ENCODE measurements at regions not wholly inside any gene's neighbourhood (a gene's known extent, or its start where the extent isn't known, plus 50 kb on each side); places are given as distances from the start of the nearest gene placed in this dataset.
"Not testable (repeated sequence)": the region's sequence is repeated elsewhere in the genome, so short reads cannot be mapped to it uniquely, and the experiment has no call there.

- not testable (repeated sequence) for DNase-seq (ENCODE audit: low spot score)
Observed at GRCh38 chrX:99988532-99988931, 421.5 kb downstream of the PCDH19 start.

- no peak for DNase-seq (ENCODE audit: low spot score)
Observed at GRCh38 chrX:99973572-99974226, 436.4 kb downstream of the PCDH19 start.

DNA sequence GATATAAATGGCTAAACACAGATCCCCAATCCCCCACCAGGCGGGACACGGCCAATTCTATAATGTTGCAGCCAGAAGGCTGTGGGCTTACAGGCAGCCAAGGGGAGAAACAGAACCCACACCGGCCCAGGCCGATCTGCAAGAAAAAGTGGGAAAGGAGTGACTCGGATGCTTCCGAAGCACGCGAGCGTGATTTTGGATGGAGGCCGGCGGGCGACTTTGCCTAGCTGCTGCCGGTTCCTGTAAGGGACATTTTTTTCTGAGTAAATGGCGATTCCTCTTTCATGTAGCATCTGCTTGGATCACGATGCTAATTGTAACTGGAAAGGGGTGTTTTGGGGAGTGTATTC is 470.2 kb downstream of the PCDH19 start:
- no peak for DNase-seq (ENCODE audit: low spot score)

- not testable (repeated sequence) for DNase-seq (ENCODE audit: low spot score)
Observed at GRCh38 chrX:99939206-99939882, 470.7 kb downstream of the PCDH19 start.

DNA sequence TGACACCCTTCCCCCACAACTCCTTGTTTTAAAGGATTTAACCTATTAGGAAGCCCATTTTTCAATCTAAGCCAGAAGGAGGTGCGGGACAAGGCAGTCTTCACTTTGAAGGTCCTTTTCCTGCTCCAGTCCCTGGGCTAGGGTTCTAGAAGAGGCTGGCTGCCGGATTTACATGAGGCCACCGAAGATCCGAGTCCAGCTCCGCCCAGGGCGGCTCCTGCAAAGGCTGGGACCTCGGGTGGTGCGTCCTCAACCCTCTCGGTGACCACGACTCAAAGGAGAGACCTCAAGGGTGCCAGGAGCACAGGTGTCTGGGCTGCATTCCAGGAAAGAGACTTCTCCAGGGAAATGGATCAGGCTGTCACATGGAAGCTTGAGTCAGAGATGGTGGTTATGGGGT is 471.6 kb downstream of the PCDH19 start:
- no peak for DNase-seq (ENCODE audit: low spot score)

GRCh38 chrX:99933865-99934264 is 476.2 kb downstream of the PCDH19 start:
- no peak for DNase-seq (ENCODE audit: low spot score)

- no peak for DNase-seq (ENCODE audit: low spot score)
Observed at GRCh38 chrX:99914635-99915034, 495.4 kb downstream of the PCDH19 start.

DNA sequence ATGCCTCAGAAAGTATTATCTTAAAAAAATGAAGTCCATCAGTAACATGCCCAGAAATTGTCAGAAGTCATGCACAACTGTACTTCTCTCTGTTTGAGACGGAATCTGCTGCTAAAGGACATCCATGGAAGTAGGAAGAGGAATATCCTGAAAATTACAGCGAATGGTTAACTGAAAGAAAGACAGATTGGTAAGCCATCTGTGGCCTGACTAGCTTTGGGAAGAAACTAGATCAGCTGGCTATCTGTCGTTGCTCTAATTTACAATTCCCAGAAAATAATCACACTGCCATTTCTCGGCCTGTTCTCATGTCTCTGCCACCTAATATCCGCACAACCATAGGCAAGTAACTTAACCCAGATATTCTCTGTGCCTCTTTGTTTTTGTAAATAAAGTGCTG is 496.5 kb downstream of the PCDH19 start:
- DNase-seq (ENCODE audit: low spot score) = no peak

DNA sequence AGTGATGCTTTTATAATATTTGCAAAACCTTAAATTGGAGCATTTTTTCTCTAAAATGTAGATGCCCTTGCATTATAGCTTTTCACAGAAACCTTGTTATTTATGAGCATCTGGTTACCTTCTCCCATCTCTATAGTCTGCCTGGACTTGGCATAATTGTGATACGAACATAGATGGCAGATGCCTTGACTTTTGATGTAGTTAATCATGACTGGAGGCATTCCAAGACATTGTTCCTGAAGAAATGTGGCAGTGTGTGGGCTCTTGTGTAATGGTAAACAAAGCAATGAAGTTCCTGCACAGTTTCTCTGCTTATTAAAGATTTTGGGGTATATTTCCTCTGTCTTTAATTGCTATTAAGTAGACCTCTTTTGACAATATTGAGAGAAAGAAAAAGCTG is 500.1 kb downstream of the PCDH19 start:
- no peak for DNase-seq (ENCODE audit: low spot score)

GRCh38 chrX:99901091-99901490 is 509.0 kb downstream of the PCDH19 start:
- no peak for DNase-seq (ENCODE audit: low spot score)

DNA sequence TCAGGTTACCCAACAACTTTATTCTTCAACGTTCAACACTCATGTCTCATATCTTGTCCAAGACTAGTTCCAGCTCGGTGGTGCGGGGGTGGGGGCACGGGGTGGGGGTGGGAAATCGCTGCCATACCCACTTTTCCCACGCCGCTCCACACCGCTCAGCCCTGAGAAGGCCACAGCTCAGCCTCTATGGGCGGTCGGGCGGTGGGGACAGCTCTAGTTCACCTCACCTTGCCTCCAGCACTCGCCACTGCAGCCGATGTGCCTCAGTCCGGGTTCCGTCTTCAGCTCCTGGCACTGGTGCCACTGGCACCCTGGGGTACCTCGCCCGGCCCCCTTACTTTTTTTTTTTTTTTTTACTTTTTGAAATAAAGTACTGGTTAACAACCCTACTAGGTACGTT is 522.2 kb downstream of the PCDH19 start:
- DNase-seq (ENCODE audit: low spot score) = no peak

DNA sequence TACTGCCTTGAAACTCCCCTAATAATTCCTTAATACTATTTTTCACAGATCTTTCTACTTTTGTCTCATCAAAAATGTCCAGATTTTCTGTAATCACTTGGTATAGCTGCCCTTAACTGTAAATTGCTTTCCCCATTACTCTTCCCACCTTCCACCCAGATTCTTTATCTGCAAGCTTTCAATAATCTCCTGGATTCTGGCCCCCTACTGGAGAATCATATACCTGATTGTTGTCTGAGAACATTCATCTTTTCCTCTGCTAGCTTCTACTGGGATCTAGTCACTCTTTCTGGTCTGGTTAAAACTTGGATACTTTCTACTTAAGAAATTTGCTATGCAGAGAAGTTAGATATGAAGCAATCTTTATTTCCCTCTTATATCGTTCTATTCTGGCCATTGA is 552.6 kb downstream of the PCDH19 start:
- no peak for DNase-seq (ENCODE audit: low spot score)

DNA sequence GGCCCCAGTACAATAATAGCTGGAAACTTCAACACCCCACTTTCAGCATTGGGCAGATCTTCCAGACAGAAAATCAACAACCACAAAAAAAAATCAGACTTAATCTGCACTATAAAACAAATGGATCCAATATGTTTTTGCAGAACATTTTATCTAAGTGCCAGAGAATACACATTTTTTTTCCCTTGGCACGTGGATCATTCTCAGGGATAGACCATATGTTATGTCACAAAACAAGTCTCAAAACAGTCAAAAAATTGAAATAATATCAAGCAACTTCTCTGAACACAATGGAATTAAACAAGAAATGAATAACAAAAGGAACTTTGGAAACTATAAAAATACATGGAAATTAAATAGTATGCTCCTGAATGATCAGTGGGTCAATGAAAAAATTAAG is 576.3 kb downstream of the PCDH19 start:
- DNase-seq (ENCODE audit: low spot score) = no peak

DNA sequence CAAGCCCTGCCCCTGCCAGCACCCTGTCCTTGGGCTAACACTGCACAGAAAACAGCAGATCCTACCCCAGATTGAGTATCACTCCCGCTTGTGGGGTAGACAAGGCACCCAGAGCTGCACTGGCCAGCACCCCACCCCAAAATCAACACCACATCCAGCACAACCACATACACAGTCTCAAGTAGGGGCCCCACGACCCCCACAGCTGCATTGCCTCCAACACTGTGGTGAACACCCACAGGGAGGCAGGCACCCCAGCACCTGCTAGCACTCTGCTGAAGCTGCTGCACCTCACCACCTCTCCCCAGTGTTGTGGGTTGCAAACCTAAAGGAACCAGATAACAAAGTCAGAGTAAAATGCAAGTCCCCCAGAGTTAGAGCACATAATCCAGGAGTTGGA is 589.9 kb downstream of the PCDH19 start:
- DNase-seq (ENCODE audit: low spot score) = no peak

DNA sequence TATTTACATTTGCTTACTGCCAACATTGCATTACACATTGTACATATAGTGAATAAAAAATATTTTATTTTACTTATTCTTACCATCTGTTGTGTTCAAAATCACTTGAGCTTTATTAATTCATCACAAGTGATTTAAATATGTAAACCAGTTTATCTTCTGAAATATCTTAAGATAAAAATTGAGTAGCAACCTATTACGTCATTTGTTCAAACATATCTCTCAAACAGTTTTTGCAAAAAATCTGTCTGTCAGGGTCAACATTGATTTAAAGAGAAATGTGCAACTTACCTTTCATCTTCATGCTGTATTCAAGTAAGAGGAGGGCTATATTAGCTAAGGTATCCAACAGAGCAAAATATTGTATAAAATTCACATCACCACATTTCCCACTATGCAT is 610.1 kb downstream of the PCDH19 start:
- no peak for DNase-seq (ENCODE audit: low spot score)

DNA sequence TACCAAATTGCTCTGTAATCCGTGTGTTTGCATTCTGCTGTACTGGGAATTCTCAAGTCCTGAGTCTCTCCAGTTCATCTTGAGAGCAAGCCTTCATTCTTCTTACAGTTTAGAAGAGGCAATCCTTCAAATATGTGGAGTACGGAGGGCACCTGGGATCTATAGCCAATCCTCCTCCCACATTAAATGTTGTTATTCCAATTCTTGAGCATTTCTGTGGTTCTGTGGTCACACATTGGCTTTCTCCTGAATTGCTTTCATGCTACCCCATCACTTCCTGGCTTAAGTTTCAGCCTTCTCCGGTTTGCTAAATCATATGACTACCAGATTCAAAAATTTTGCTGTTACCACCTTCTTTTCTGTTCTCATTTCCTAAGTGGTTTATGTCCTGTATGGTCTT is 611.1 kb downstream of the PCDH19 start:
- no peak for DNase-seq (ENCODE audit: low spot score)

DNA sequence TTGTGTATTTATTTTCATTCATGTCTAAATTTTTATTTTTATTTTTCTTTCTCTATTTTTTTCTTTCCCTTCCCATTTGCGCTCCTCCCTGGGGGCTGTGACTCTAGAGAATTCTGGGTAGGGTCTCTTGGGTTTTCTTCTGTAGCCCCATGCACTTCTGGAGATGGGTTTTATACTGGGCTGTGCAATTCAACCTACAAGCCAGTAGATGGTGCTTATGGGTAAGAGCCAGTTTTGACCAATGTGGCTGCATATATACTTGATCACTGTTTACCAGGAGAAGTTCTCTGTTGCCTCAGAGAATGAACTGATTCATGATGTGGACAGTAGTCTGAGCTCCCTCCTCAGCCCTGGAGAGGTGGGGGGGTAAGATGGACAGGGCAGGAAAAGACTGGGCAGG is 614.6 kb downstream of the PCDH19 start:
- DNase-seq (ENCODE audit: low spot score) = no peak

DNA sequence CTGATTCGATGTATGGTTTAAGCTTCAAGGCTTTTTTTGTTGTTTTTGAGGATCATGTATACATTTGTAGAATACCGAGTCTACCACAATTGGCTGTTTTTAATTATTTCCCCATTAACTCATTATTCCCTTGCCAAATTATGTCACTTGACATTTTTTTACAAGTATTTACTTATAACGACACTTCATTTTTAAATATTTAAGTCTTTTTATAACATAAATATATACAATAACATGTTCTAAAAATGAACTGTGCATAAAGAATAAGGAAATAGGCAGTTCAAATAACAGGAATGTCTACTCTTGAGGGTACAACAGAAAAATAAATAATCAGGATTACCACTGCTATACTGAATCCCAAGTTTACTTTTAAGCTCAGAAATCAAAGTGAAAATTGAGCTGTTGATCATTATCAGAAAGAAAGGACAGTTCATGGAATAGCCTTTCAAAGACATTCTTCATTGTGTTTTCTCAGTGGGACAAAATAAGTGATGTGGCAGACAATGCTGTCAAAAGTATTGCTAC is 627.5 kb downstream of the PCDH19 start:
- no peak for DNase-seq (ENCODE audit: low spot score)

DNA sequence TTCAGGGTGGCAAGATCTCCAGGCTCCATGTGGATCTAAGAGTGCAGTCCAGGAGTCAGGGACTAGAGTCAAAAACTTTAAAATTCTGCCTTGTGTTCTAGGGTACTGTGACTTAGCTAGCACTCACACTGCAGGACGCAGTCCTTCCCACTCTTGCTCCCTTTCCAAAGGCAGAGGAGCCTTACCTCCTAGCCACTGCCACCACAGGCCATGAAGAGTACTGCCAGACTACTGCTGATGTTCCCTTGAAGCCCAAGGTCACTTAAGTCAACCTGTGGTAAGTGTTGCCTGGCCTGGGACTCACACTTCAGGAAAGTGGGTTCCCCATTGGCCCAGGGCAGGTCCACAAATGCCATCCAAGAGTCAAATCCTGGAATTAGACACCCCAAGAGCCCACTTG is 632.2 kb downstream of the PCDH19 start:
- DNase-seq (ENCODE audit: low spot score) = no peak

- DNase-seq (ENCODE audit: low spot score) = no peak
Observed at GRCh38 chrX:99761731-99762130, 648.3 kb downstream of the PCDH19 start.

DNA sequence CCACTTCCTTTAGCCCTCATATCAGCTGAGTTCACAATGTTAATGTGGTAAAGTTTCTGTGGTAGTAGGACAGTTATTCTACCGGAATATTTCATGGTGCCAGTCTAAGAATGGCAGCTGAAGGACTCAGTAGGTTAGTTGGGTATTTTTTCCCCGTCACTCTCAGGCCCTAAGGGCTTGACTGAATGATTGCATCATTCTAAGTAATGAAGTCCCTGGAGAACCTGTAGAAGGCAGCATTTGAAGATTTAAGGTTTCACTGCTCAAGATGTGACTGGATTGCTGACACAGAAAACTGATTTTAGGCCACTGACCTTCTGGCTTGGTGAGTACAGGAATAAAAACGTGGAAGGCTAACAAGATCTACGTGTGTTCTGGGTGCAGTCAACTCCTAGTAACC is 657.3 kb downstream of the PCDH19 start:
- DNase-seq (ENCODE audit: low spot score) = no peak

DNA sequence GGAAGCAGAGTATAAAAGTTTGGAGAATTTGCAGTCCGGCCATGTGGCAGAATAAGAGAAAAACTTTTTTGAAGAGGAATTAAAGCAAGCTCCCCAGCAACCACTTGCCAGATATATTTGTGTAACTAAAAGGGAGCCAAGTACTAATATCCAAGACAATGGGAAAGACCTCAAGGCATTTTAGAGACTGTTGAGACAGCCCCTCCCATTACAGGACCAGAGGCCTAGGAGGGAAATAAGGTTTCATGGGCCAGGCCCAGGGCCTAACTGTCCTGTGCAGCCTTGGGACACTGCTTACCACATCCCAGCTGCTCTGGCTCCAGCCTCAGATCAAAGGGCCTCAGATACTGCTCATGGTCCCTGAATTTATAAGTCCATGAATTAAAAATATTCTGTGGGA is 659.4 kb downstream of the PCDH19 start:
- DNase-seq (ENCODE audit: low spot score) = no peak

- DNase-seq (ENCODE audit: low spot score) = no peak
Observed at GRCh38 chrX:99722094-99722493, 688.0 kb downstream of the PCDH19 start.

DNA sequence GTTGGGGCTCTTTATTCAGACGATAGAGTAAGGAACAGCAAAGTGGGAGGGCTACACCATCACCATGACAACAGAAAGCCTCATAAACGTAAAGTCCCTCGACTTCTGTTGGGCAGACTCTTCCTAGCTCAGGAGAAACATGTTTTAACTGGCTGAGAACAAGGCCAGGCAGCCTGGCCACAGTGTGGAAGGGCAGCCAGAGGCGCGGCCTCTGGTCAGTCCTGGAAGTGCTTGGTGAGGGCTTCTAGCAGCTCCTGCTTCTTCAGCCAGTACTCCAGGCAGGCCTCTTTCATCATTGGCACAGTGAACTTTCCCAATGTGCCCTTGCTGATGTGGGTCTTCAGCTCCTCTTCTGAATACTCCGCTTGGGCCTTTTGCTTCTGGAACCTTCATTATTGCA is 690.9 kb downstream of the PCDH19 start:
- no peak for DNase-seq (ENCODE audit: low spot score)
